ENCODE measurements at regions not wholly inside any gene's neighbourhood (a gene's known extent, or its start where the extent isn't known, plus 50 kb on each side); places are given as distances from the start of the nearest gene placed in this dataset.

DNA sequence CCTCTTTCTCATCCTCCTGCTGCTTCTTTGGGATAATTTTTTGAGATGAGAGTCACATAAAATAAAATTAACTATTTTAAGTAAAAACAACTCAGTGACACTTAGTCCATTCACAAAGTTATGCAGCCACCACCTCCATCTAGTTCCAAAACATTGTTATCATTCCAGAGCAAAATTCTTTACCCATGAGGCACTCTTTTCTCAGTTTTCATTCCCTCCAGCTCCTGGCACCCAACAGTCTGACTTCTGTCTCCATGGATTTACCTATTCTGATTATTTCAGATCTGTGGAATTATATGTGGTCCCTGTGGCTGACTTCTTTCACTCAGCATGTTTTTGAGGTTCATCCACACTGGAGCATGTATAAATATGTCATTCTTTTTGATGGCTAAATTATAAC, 239.9 kb upstream of the DYNLRB2 start:
- no peak for TF ChIP-seq POLR2AphosphoS5 (IDR thresholded peaks at IDR 0.05)
- Histone ChIP-seq H3K27ac (replicated peaks in 1 of 4) (no peak overlapping the region), H3K27me3 (no peaks in the 10 kb centered on the region), H3K9me3 (no peaks in the 10 kb centered on the region), H3K36me3 (no peaks in the 10 kb centered on the region), H3K4me1 (peaks cover 0 to 29% (median 14%) of the 10 kb centered on the region in 4 donors), H3K4me3 (no peak overlapping the region)
- intact Hi-C loops (cut with DNase I) = no loop called here
- DNase-seq (ENCODE audit: extremely low spot score) = no peak

DNA sequence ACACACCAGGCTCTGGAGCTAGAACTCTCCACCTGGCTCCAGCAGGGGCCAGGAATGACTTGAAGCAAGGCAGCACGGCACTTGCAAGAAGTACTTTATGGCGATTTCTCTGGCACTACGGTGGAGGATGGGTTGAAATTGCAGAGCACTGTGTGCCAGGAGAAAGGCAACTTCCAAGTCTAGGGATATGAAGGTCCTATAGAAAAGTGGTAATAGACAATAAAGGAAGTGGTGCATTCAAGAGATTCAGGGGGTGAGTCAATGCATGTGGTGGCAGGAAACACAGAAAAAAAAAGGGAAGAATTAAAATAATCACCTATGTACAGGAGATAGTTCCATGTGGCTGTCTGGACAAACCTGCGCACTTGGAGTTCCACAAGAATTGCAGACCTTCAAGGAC, 240.3 kb upstream of the DYNLRB2 start:
- no peak for DNase-seq (ENCODE audit: extremely low spot score)
- H3K27me3 ChIP-seq = no peaks in the 10 kb centered on the region
- intact Hi-C loops (cut with DNase I) = no loop called here
- H3K4me3 ChIP-seq = no peak overlapping the region
- no peak overlapping the region for H3K27ac ChIP-seq (replicated peaks in 1 of 4)
- TF ChIP-seq, protein P1, sequence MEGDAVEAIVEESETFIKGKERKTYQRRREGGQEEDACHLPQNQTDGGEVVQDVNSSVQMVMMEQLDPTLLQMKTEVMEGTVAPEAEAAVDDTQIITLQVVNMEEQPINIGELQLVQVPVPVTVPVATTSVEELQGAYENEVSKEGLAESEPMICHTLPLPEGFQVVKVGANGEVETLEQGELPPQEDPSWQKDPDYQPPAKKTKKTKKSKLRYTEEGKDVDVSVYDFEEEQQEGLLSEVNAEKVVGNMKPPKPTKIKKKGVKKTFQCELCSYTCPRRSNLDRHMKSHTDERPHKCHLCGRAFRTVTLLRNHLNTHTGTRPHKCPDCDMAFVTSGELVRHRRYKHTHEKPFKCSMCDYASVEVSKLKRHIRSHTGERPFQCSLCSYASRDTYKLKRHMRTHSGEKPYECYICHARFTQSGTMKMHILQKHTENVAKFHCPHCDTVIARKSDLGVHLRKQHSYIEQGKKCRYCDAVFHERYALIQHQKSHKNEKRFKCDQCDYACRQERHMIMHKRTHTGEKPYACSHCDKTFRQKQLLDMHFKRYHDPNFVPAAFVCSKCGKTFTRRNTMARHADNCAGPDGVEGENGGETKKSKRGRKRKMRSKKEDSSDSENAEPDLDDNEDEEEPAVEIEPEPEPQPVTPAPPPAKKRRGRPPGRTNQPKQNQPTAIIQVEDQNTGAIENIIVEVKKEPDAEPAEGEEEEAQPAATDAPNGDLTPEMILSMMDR (IDR thresholded peaks at IDR 0.05) = no peak
- TF ChIP-seq POLR2AphosphoS5 (IDR thresholded peaks at IDR 0.05) (no peak), POLR2A (IDR thresholded peaks at IDR 0.05; ENCODE audit: low read depth) (no peak), EP300 (IDR thresholded peaks at IDR 0.05) (no peak)
- H3K36me3 ChIP-seq = no peaks in the 10 kb centered on the region
- WGBS = 86% methylated on average over 4 of the region's 4 CpGs
- H3K4me1 ChIP-seq = peaks cover 0 to 29% (median 14%) of the 10 kb centered on the region in 4 donors
- no peaks in the 10 kb centered on the region for H3K9me3 ChIP-seq

DNA sequence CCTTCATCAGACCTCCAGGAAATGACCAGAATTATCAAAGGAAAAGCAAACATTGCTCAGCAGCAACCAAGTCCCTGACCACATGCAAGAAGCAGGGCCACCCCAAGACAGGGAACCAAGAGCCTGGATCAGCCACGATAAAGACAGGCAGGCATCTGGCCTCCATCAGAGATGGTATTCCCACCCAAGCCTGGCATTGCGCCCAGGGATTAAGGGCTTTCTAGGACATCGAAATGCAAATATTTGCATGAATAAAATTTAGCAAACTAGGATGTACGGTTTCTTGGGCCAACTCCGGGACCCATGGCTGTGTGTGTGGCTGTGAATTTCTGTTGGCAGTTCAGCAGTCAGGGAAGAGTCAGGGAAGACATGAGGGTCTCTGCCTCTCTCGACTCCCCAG, 241.4 kb upstream of the DYNLRB2 start:
- Histone ChIP-seq H3K9me3 (no peaks in the 10 kb centered on the region), H3K4me1 (peaks cover 0 to 29% (median 14%) of the 10 kb centered on the region in 4 donors), H3K27ac (replicated peaks in 1 of 4) (no peak overlapping the region), H3K4me3 (no peak overlapping the region), H3K27me3 (no peaks in the 10 kb centered on the region), H3K36me3 (no peaks in the 10 kb centered on the region)
- DNase-seq (ENCODE audit: extremely low spot score) = no peak
- TF ChIP-seq, protein P1 (IDR thresholded peaks at IDR 0.05) = no peak
- TF ChIP-seq EP300 (IDR thresholded peaks at IDR 0.05) (no peak), POLR2AphosphoS5 (IDR thresholded peaks at IDR 0.05) (no peak), POLR2A (IDR thresholded peaks at IDR 0.05; ENCODE audit: low read depth) (no peak)
- WGBS = 67% methylated on average over 4 of the region's 6 CpGs
- intact Hi-C loops (cut with DNase I) = no loop called here

DNA sequence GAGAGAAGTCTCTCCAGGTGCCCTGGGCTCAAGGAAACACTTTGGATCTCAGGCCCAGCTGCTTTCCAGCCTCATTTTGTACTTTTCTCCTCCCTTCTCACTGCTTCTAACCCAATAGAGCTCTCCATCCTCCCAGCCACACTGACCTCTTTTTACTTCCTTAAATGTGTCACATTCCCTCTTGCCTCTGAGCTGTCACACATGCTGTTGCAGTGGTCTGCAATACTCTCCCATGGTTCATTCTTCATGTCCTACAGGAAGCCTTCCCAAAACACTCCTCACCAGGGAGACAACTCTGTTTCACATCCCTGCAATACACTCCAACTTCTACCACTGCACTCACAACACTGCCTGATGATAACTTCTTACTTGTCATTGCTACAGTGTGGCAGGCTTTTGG, 242.1 kb upstream of the DYNLRB2 start:
- Histone ChIP-seq H3K9me3 (no peaks in the 10 kb centered on the region), H3K4me3 (no peak overlapping the region), H3K36me3 (no peaks in the 10 kb centered on the region), H3K27ac (replicated peaks in 1 of 4) (no peak overlapping the region), H3K4me1 (peaks cover 0 to 29% (median 14%) of the 10 kb centered on the region in 4 donors), H3K27me3 (no peaks in the 10 kb centered on the region)
- TF ChIP-seq, protein P1 (IDR thresholded peaks at IDR 0.05) = no peak
- TF ChIP-seq EP300 (IDR thresholded peaks at IDR 0.05) (no peak), POLR2AphosphoS5 (IDR thresholded peaks at IDR 0.05) (no peak), POLR2A (IDR thresholded peaks at IDR 0.05; ENCODE audit: low read depth) (no peak)
- intact Hi-C loops (cut with DNase I) = no loop called here
- DNase-seq (ENCODE audit: extremely low spot score) = no peak

DNA sequence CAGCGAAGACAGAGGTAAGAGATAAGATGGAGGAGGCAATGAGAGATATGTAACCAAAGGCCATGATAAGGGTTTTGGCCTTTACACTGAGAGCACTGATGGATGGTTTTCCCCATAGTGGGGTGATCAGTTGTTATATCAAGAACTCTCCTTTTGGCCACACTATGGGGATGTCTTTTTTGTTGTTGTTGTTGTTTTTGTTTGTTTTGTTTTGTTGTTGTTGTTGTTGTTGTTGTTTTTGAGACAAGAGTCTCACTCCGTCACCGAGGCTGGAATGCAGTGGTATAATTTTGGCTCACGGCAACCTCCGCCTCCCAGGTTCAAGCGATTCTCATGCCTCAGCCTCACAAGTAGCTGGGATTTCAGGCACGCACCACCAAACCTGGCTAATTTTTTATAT, 244.8 kb upstream of the DYNLRB2 start:
- Histone ChIP-seq H3K27me3 (no peaks in the 10 kb centered on the region), H3K9me3 (no peaks in the 10 kb centered on the region), H3K4me3 (no peak overlapping the region), H3K27ac (replicated peaks in 1 of 4) (no peak overlapping the region), H3K4me1 (peaks cover 0 to 25% (median 11%) of the 10 kb centered on the region in 4 donors), H3K36me3 (no peaks in the 10 kb centered on the region)
- intact Hi-C loops (cut with DNase I) = no loop called here
- TF ChIP-seq, protein P1 (IDR thresholded peaks at IDR 0.05) = no peak
- TF ChIP-seq POLR2A (IDR thresholded peaks at IDR 0.05; ENCODE audit: low read depth) (no peak), POLR2AphosphoS5 (IDR thresholded peaks at IDR 0.05) (no peak), EP300 (IDR thresholded peaks at IDR 0.05) (no peak)
- DNase-seq (ENCODE audit: extremely low spot score) = no peak
- WGBS = 97% methylated on average over 7 of the region's 7 CpGs

Measured in esophagus muscularis mucosa (tissue), 4 donors.